ENCODE measurements at regions not wholly inside any gene's neighbourhood (a gene's known extent, or its start where the extent isn't known, plus 50 kb on each side); places are given as distances from the start of the nearest gene placed in this dataset.
"Not testable (repeated sequence)": the region's sequence is repeated elsewhere in the genome, so short reads cannot be mapped to it uniquely, and the experiment has no call there.

GRCh38 chr2:67329951-67330350 is 67.2 kb upstream of the ETAA1 start:
- H3K36me3 ChIP-seq (ENCODE audit: control insufficient read depth, insufficient read depth, low read length) = no peaks in the 10 kb centered on the region
- H3K9ac ChIP-seq (ENCODE audit: low read length) = no peak overlapping the region
- H3K4me3 ChIP-seq (ENCODE audit: low read length) = no peak overlapping the region
- H3K27me3 ChIP-seq (ENCODE audit: control insufficient read depth, insufficient read depth, low read length) = no peaks in the 10 kb centered on the region
- no peak overlapping the region for H3K27ac ChIP-seq (ENCODE audit: low read depth, low read length)
- H3K4me1 ChIP-seq (ENCODE audit: control insufficient read depth, insufficient read depth, low read length) = no peaks in the 10 kb centered on the region

- H3K27ac ChIP-seq (ENCODE audit: low read depth, low read length); H3K27me3 ChIP-seq (ENCODE audit: control insufficient read depth, insufficient read depth, low read length); H3K36me3 ChIP-seq (ENCODE audit: control insufficient read depth, insufficient read depth, low read length); H3K9ac ChIP-seq (ENCODE audit: low read length); H3K4me3 ChIP-seq (ENCODE audit: low read length); H3K4me1 ChIP-seq (ENCODE audit: control insufficient read depth, insufficient read depth, low read length): not testable (repeated sequence)
These were observed 65.6 kb upstream of the ETAA1 start for GRCh38 chr2:67331419-67332086.

GRCh38 chr2:67337903-67338302 is 59.2 kb upstream of the ETAA1 start:
- Histone ChIP-seq H3K4me1 (ENCODE audit: control insufficient read depth, insufficient read depth, low read length) (no peaks in the 10 kb centered on the region), H3K36me3 (ENCODE audit: control insufficient read depth, insufficient read depth, low read length) (no peaks in the 10 kb centered on the region), H3K27me3 (ENCODE audit: control insufficient read depth, insufficient read depth, low read length) (no peaks in the 10 kb centered on the region), H3K9ac (ENCODE audit: low read length) (no peak overlapping the region), H3K4me3 (ENCODE audit: low read length) (no peak overlapping the region), H3K27ac (ENCODE audit: low read depth, low read length) (no peak overlapping the region)

GRCh38 chr2:67338601-67339233 is 58.4 kb upstream of the ETAA1 start:
- Histone ChIP-seq H3K9ac (ENCODE audit: low read length) (no peak overlapping the region), H3K27me3 (ENCODE audit: control insufficient read depth, insufficient read depth, low read length) (no peaks in the 10 kb centered on the region), H3K4me3 (ENCODE audit: low read length) (no peak overlapping the region), H3K27ac (ENCODE audit: low read depth, low read length) (no peak overlapping the region), H3K4me1 (ENCODE audit: control insufficient read depth, insufficient read depth, low read length) (no peaks in the 10 kb centered on the region), H3K36me3 (ENCODE audit: control insufficient read depth, insufficient read depth, low read length) (no peaks in the 10 kb centered on the region)

- H3K27me3 ChIP-seq (ENCODE audit: control insufficient read depth, insufficient read depth, low read length) = no peaks in the 10 kb centered on the region
- H3K27ac ChIP-seq (ENCODE audit: low read depth, low read length) = no peak overlapping the region
- H3K9ac ChIP-seq (ENCODE audit: low read length) = no peak overlapping the region
- H3K4me3 ChIP-seq (ENCODE audit: low read length) = no peak overlapping the region
- H3K4me1 ChIP-seq (ENCODE audit: control insufficient read depth, insufficient read depth, low read length) = no peaks in the 10 kb centered on the region
- no peaks in the 10 kb centered on the region for H3K36me3 ChIP-seq (ENCODE audit: control insufficient read depth, insufficient read depth, low read length)
These were observed 57.8 kb upstream of the ETAA1 start for GRCh38 chr2:67339234-67339885.

- no peaks in the 10 kb centered on the region for H3K36me3 ChIP-seq (ENCODE audit: control insufficient read depth, insufficient read depth, low read length)
- no peak overlapping the region for H3K9ac ChIP-seq (ENCODE audit: low read length)
- H3K27me3 ChIP-seq (ENCODE audit: control insufficient read depth, insufficient read depth, low read length) = no peaks in the 10 kb centered on the region
- no peaks in the 10 kb centered on the region for H3K4me1 ChIP-seq (ENCODE audit: control insufficient read depth, insufficient read depth, low read length)
- H3K4me3 ChIP-seq (ENCODE audit: low read length) = no peak overlapping the region
- no peak overlapping the region for H3K27ac ChIP-seq (ENCODE audit: low read depth, low read length)
These were observed 56.8 kb upstream of the ETAA1 start for GRCh38 chr2:67340133-67341011.

GRCh38 chr2:67341012-67341318 is 56.2 kb upstream of the ETAA1 start:
- no peak overlapping the region for H3K9ac ChIP-seq (ENCODE audit: low read length)
- H3K36me3 ChIP-seq (ENCODE audit: control insufficient read depth, insufficient read depth, low read length) = no peaks in the 10 kb centered on the region
- H3K4me1 ChIP-seq (ENCODE audit: control insufficient read depth, insufficient read depth, low read length) = no peaks in the 10 kb centered on the region
- no peaks in the 10 kb centered on the region for H3K27me3 ChIP-seq (ENCODE audit: control insufficient read depth, insufficient read depth, low read length)
- H3K4me3 ChIP-seq (ENCODE audit: low read length) = no peak overlapping the region
- no peak overlapping the region for H3K27ac ChIP-seq (ENCODE audit: low read depth, low read length)

GRCh38 chr2:67341336-67341735 is 55.8 kb upstream of the ETAA1 start:
- H3K4me1 ChIP-seq (ENCODE audit: control insufficient read depth, insufficient read depth, low read length) = no peaks in the 10 kb centered on the region
- H3K27me3 ChIP-seq (ENCODE audit: control insufficient read depth, insufficient read depth, low read length) = no peaks in the 10 kb centered on the region
- no peak overlapping the region for H3K27ac ChIP-seq (ENCODE audit: low read depth, low read length)
- H3K9ac ChIP-seq (ENCODE audit: low read length) = no peak overlapping the region
- no peak overlapping the region for H3K4me3 ChIP-seq (ENCODE audit: low read length)
- no peaks in the 10 kb centered on the region for H3K36me3 ChIP-seq (ENCODE audit: control insufficient read depth, insufficient read depth, low read length)

- no peak overlapping the region for H3K4me3 ChIP-seq (ENCODE audit: low read length)
- no peaks in the 10 kb centered on the region for H3K36me3 ChIP-seq (ENCODE audit: control insufficient read depth, insufficient read depth, low read length)
- H3K9ac ChIP-seq (ENCODE audit: low read length) = no peak overlapping the region
- no peaks in the 10 kb centered on the region for H3K27me3 ChIP-seq (ENCODE audit: control insufficient read depth, insufficient read depth, low read length)
- no peaks in the 10 kb centered on the region for H3K4me1 ChIP-seq (ENCODE audit: control insufficient read depth, insufficient read depth, low read length)
- H3K27ac ChIP-seq (ENCODE audit: low read depth, low read length) = no peak overlapping the region
These were observed 54.7 kb upstream of the ETAA1 start for GRCh38 chr2:67342394-67342793.

GRCh38 chr2:67346718-67347407 is 50.3 kb upstream of the ETAA1 start:
- Histone ChIP-seq H3K9ac (ENCODE audit: low read length) (no peak overlapping the region), H3K4me1 (ENCODE audit: control insufficient read depth, insufficient read depth, low read length) (no peaks in the 10 kb centered on the region), H3K27ac (ENCODE audit: low read depth, low read length) (no peak overlapping the region), H3K27me3 (ENCODE audit: control insufficient read depth, insufficient read depth, low read length) (no peaks in the 10 kb centered on the region), H3K4me3 (ENCODE audit: low read length) (no peak overlapping the region), H3K36me3 (ENCODE audit: control insufficient read depth, insufficient read depth, low read length) (no peaks in the 10 kb centered on the region)

Data from rectal smooth muscle tissue (tissue), 1 donor.